GM10266 (cell line): ENCODE measurements at regions not wholly inside any gene's neighbourhood (a gene's known extent, or its start where the extent isn't known, plus 50 kb on each side); places are given as distances from the start of the nearest gene placed in this dataset.

Source experiments
- DNase-seq: peaks from one replicate; pipeline ENCODE4 v3.0.0; 2012; ENCODE audit errors: extremely low spot score
- CTCF ChIP-seq: IDR thresholded peaks from 2 replicates; pipeline ENCODE4 v1.5.1; 2012; ENCODE audit warnings: mild to moderate bottlenecking, low read depth; ENCODE audit not compliant: control insufficient read depth, insufficient read depth; ENCODE audit errors: missing control alignments

- TF ChIP-seq CTCF = no peak
- no peak for DNase-seq
These were observed 999.8 kb upstream of the TMEM132C start for GRCh38 chr12:127267128-127267527.

- no peak for DNase-seq
- no peak for TF ChIP-seq CTCF
These were observed 998.8 kb upstream of the TMEM132C start for GRCh38 chr12:127268213-127268612.

- no peak for DNase-seq
- no peak for TF ChIP-seq CTCF
These were observed 998.1 kb upstream of the TMEM132C start for GRCh38 chr12:127268706-127269425.

GRCh38 chr12:127270193-127270592 lies 996.8 kb upstream of the TMEM132C start:
- DNase-seq = no peak
- TF ChIP-seq CTCF = no peak

GRCh38 chr12:127271776-127272175 lies 995.2 kb upstream of the TMEM132C start:
- no peak for TF ChIP-seq CTCF
- DNase-seq = no peak

GRCh38 chr12:127272864-127273263 lies 994.1 kb upstream of the TMEM132C start:
- no peak for DNase-seq

More at GRCh38 chr12:127272864-127273263, 994.1 kb upstream of the TMEM132C start:
- no peak for TF ChIP-seq CTCF
